ENCODE measurements at regions not wholly inside any gene's neighbourhood (a gene's known extent, or its start where the extent isn't known, plus 50 kb on each side); places are given as distances from the start of the nearest gene placed in this dataset.

DNA sequence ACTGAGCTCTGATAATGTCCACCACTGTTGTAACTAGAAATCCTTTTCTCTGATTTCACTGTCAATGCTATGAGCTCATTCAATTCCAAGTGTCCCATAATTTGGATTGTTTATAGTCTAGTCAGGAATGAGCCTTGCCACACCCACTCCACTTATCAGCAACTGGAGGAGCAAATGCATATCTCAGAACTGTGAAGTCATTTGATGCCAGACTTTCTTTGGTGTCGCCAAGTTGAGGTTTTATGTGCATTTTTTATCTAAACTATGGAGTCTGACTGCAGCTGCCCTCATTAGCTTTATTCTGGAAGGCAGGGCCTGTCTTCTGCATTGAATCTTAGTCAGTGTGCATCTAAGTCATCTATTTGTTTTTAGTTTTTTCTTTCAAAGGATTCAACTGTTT, 361.3 kb downstream of the PMP22 start (continued):
- TF ChIP-seq FOXP1 (CRISPR knock-in tag; IDR thresholded peaks at IDR 0.05; ENCODE audit: borderline replicate concordance), result no peak

DNA sequence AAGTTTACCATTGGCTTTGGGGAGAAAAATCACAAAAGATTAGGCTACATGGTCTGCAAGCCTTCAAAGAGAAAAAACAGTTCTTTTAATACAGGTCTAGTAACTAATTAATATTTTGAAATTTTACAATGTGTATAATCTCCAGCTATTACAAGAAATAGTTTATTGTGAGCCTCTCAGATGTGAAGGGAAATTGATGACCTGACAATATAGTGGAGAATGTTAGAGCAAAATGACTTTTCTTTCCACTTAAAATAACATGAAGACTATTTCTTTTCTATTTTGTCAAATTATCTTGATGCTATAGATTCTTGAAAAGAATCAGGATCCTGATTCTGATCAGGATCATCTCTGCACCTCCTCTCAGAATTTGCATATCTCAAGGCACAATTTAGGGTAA, 362.3 kb downstream of the PMP22 start:
- peaks cover 9% of the 10 kb centered on the region for H3K9me3 Mint-ChIP-seq
- H3K4me3 Mint-ChIP-seq, result no peak overlapping the region
- peaks cover 4% of the 10 kb centered on the region; the same call in 1 of the 2 replicates for H3K4me1 Mint-ChIP-seq
- ChIA-PET CTCF (no interaction called here), POLR2A (no interaction called here)
- no peak overlapping the region for H3K27ac Mint-ChIP-seq
- no peaks in the 10 kb centered on the region for H3K27me3 Mint-ChIP-seq (ENCODE audit: low read depth)
- no peak for TF ChIP-seq IRF2 (CRISPR knock-in tag; IDR thresholded peaks at IDR 0.05; ENCODE audit: borderline replicate concordance, low read depth)
- TF ChIP-seq, protein P1, sequence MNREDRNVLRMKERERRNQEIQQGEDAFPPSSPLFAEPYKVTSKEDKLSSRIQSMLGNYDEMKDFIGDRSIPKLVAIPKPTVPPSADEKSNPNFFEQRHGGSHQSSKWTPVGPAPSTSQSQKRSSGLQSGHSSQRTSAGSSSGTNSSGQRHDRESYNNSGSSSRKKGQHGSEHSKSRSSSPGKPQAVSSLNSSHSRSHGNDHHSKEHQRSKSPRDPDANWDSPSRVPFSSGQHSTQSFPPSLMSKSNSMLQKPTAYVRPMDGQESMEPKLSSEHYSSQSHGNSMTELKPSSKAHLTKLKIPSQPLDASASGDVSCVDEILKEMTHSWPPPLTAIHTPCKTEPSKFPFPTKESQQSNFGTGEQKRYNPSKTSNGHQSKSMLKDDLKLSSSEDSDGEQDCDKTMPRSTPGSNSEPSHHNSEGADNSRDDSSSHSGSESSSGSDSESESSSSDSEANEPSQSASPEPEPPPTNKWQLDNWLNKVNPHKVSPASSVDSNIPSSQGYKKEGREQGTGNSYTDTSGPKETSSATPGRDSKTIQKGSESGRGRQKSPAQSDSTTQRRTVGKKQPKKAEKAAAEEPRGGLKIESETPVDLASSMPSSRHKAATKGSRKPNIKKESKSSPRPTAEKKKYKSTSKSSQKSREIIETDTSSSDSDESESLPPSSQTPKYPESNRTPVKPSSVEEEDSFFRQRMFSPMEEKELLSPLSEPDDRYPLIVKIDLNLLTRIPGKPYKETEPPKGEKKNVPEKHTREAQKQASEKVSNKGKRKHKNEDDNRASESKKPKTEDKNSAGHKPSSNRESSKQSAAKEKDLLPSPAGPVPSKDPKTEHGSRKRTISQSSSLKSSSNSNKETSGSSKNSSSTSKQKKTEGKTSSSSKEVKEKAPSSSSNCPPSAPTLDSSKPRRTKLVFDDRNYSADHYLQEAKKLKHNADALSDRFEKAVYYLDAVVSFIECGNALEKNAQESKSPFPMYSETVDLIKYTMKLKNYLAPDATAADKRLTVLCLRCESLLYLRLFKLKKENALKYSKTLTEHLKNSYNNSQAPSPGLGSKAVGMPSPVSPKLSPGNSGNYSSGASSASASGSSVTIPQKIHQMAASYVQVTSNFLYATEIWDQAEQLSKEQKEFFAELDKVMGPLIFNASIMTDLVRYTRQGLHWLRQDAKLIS (CRISPR knock-in tag; IDR thresholded peaks at IDR 0.05; ENCODE audit: borderline replicate concordance), result no peak
- TF ChIP-seq, protein P2, sequence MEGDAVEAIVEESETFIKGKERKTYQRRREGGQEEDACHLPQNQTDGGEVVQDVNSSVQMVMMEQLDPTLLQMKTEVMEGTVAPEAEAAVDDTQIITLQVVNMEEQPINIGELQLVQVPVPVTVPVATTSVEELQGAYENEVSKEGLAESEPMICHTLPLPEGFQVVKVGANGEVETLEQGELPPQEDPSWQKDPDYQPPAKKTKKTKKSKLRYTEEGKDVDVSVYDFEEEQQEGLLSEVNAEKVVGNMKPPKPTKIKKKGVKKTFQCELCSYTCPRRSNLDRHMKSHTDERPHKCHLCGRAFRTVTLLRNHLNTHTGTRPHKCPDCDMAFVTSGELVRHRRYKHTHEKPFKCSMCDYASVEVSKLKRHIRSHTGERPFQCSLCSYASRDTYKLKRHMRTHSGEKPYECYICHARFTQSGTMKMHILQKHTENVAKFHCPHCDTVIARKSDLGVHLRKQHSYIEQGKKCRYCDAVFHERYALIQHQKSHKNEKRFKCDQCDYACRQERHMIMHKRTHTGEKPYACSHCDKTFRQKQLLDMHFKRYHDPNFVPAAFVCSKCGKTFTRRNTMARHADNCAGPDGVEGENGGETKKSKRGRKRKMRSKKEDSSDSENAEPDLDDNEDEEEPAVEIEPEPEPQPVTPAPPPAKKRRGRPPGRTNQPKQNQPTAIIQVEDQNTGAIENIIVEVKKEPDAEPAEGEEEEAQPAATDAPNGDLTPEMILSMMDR (IDR thresholded peaks at IDR 0.05), result no peak
- no peak for TF ChIP-seq JAZF1 (CRISPR knock-in tag; IDR thresholded peaks at IDR 0.05)
- TF ChIP-seq, protein P3, sequence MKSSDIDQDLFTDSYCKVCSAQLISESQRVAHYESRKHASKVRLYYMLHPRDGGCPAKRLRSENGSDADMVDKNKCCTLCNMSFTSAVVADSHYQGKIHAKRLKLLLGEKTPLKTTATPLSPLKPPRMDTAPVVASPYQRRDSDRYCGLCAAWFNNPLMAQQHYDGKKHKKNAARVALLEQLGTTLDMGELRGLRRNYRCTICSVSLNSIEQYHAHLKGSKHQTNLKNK (CRISPR knock-in tag; IDR thresholded peaks at IDR 0.05), result no peak
- TF ChIP-seq, protein P4, sequence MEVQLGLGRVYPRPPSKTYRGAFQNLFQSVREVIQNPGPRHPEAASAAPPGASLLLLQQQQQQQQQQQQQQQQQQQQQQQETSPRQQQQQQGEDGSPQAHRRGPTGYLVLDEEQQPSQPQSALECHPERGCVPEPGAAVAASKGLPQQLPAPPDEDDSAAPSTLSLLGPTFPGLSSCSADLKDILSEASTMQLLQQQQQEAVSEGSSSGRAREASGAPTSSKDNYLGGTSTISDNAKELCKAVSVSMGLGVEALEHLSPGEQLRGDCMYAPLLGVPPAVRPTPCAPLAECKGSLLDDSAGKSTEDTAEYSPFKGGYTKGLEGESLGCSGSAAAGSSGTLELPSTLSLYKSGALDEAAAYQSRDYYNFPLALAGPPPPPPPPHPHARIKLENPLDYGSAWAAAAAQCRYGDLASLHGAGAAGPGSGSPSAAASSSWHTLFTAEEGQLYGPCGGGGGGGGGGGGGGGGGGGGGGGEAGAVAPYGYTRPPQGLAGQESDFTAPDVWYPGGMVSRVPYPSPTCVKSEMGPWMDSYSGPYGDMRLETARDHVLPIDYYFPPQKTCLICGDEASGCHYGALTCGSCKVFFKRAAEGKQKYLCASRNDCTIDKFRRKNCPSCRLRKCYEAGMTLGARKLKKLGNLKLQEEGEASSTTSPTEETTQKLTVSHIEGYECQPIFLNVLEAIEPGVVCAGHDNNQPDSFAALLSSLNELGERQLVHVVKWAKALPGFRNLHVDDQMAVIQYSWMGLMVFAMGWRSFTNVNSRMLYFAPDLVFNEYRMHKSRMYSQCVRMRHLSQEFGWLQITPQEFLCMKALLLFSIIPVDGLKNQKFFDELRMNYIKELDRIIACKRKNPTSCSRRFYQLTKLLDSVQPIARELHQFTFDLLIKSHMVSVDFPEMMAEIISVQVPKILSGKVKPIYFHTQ (CRISPR knock-in tag; IDR thresholded peaks at IDR 0.05), result no peak
- no peak for TF ChIP-seq NR3C1 (CRISPR knock-in tag; conservative IDR thresholded peaks at IDR 0.05; ENCODE audit: low read depth)
- DNase-seq (ENCODE audit: low spot score) (no peak), ATAC-seq (no peak)
- H3K36me3 Mint-ChIP-seq, result no peaks in the 10 kb centered on the region

DNA sequence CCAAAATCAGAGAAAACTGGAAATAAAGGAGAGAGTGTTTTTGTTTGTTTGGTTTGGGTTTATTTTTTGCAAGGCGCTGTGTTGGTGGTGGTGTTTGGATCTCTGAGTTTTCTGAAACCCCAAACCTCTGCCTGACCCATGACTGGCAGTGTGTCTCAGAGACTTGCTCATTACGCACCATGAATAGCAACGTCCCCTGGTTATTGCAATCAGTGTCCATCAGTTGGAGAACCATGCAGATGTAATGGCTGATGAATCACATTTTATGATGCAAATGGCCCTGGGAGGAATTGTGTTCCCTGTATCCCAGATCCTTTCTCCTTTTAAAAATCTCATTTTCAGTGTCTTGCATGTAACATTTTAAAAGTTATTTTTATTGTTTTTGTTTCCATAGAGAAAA, 362.8 kb downstream of the PMP22 start:
- Mint-ChIP-seq H3K9me3 (peaks cover 9% of the 10 kb centered on the region), H3K27me3 (ENCODE audit: low read depth) (no peaks in the 10 kb centered on the region), H3K36me3 (no peaks in the 10 kb centered on the region), H3K4me3 (no peak overlapping the region), H3K4me1 (peaks cover 4% of the 10 kb centered on the region; the same call in 1 of the 2 replicates), H3K27ac (no peak overlapping the region)
- CTCF ChIA-PET, result no interaction called here
- ATAC-seq (no peak), DNase-seq (ENCODE audit: low spot score) (no peak)
- POLR2A ChIA-PET, result no interaction called here
- no peak for TF ChIP-seq EMX1 (CRISPR knock-in tag; IDR thresholded peaks at IDR 0.05)
- TF ChIP-seq GABPB1 (CRISPR knock-in tag; IDR thresholded peaks at IDR 0.05), result no peak
- TF ChIP-seq NFATC4 (CRISPR knock-in tag; IDR thresholded peaks at IDR 0.05), result no peak
- TF ChIP-seq, protein P5, sequence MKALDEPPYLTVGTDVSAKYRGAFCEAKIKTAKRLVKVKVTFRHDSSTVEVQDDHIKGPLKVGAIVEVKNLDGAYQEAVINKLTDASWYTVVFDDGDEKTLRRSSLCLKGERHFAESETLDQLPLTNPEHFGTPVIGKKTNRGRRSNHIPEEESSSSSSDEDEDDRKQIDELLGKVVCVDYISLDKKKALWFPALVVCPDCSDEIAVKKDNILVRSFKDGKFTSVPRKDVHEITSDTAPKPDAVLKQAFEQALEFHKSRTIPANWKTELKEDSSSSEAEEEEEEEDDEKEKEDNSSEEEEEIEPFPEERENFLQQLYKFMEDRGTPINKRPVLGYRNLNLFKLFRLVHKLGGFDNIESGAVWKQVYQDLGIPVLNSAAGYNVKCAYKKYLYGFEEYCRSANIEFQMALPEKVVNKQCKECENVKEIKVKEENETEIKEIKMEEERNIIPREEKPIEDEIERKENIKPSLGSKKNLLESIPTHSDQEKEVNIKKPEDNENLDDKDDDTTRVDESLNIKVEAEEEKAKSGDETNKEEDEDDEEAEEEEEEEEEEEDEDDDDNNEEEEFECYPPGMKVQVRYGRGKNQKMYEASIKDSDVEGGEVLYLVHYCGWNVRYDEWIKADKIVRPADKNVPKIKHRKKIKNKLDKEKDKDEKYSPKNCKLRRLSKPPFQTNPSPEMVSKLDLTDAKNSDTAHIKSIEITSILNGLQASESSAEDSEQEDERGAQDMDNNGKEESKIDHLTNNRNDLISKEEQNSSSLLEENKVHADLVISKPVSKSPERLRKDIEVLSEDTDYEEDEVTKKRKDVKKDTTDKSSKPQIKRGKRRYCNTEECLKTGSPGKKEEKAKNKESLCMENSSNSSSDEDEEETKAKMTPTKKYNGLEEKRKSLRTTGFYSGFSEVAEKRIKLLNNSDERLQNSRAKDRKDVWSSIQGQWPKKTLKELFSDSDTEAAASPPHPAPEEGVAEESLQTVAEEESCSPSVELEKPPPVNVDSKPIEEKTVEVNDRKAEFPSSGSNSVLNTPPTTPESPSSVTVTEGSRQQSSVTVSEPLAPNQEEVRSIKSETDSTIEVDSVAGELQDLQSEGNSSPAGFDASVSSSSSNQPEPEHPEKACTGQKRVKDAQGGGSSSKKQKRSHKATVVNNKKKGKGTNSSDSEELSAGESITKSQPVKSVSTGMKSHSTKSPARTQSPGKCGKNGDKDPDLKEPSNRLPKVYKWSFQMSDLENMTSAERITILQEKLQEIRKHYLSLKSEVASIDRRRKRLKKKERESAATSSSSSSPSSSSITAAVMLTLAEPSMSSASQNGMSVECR (CRISPR knock-in tag; IDR thresholded peaks at IDR 0.05; ENCODE audit: borderline replicate concordance), result no peak
- TF ChIP-seq, protein P6, sequence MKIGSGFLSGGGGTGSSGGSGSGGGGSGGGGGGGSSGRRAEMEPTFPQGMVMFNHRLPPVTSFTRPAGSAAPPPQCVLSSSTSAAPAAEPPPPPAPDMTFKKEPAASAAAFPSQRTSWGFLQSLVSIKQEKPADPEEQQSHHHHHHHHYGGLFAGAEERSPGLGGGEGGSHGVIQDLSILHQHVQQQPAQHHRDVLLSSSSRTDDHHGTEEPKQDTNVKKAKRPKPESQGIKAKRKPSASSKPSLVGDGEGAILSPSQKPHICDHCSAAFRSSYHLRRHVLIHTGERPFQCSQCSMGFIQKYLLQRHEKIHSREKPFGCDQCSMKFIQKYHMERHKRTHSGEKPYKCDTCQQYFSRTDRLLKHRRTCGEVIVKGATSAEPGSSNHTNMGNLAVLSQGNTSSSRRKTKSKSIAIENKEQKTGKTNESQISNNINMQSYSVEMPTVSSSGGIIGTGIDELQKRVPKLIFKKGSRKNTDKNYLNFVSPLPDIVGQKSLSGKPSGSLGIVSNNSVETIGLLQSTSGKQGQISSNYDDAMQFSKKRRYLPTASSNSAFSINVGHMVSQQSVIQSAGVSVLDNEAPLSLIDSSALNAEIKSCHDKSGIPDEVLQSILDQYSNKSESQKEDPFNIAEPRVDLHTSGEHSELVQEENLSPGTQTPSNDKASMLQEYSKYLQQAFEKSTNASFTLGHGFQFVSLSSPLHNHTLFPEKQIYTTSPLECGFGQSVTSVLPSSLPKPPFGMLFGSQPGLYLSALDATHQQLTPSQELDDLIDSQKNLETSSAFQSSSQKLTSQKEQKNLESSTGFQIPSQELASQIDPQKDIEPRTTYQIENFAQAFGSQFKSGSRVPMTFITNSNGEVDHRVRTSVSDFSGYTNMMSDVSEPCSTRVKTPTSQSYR (CRISPR knock-in tag; IDR thresholded peaks at IDR 0.05), result no peak
- TF ChIP-seq PRRX2 (CRISPR knock-in tag; IDR thresholded peaks at IDR 0.05), result no peak
- TF ChIP-seq, protein P7, sequence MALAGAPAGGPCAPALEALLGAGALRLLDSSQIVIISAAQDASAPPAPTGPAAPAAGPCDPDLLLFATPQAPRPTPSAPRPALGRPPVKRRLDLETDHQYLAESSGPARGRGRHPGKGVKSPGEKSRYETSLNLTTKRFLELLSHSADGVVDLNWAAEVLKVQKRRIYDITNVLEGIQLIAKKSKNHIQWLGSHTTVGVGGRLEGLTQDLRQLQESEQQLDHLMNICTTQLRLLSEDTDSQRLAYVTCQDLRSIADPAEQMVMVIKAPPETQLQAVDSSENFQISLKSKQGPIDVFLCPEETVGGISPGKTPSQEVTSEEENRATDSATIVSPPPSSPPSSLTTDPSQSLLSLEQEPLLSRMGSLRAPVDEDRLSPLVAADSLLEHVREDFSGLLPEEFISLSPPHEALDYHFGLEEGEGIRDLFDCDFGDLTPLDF (CRISPR knock-in tag; IDR thresholded peaks at IDR 0.05), result no peak
- no peak for TF ChIP-seq HMGA2 (CRISPR knock-in tag; IDR thresholded peaks at IDR 0.05)
- TF ChIP-seq GTF2I (CRISPR knock-in tag; conservative IDR thresholded peaks at IDR 0.05), result no peak

Data from WTC11 (cell line).